ENCODE measurements at regions not wholly inside any gene's neighbourhood (a gene's known extent, or its start where the extent isn't known, plus 50 kb on each side); places are given as distances from the start of the nearest gene placed in this dataset.
"Not testable (repeated sequence)": the region's sequence is repeated elsewhere in the genome, so short reads cannot be mapped to it uniquely, and the experiment has no call there.

GRCh38 chr9:67605113-67605512 is 253.6 kb upstream of the ANKRD20A1 start:
- not testable (repeated sequence) for TF ChIP-seq CTCF, POLR2AphosphoS5 (IDR thresholded peaks at IDR 0.05)
